ENCODE measurements at regions not wholly inside any gene's neighbourhood (a gene's known extent, or its start where the extent isn't known, plus 50 kb on each side); places are given as distances from the start of the nearest gene placed in this dataset.

DNA sequence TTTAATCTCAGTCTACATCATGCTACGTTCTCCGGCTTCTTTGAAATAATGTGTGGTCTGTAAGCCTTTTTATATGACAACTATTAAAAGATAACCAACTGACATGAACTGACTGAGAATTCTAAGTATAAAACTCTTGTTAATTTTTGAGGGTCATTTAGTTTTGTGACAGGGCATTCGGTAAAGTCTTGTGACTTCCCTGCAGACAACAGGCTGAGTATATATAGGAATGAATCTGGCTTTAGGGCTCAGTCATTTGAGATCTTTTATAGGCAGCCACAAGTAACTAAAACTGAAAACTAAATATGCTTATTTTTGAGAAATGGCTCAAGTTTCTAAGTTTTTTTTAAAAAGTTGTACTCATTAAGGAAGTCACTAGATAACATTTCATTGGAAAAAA is 62.5 kb upstream of the SCIN start:
- 79 to 87% (median 83%) methylated on average over 3 of the region's 3 CpGs for WGBS, 3 donors
- TF ChIP-seq, protein P1, sequence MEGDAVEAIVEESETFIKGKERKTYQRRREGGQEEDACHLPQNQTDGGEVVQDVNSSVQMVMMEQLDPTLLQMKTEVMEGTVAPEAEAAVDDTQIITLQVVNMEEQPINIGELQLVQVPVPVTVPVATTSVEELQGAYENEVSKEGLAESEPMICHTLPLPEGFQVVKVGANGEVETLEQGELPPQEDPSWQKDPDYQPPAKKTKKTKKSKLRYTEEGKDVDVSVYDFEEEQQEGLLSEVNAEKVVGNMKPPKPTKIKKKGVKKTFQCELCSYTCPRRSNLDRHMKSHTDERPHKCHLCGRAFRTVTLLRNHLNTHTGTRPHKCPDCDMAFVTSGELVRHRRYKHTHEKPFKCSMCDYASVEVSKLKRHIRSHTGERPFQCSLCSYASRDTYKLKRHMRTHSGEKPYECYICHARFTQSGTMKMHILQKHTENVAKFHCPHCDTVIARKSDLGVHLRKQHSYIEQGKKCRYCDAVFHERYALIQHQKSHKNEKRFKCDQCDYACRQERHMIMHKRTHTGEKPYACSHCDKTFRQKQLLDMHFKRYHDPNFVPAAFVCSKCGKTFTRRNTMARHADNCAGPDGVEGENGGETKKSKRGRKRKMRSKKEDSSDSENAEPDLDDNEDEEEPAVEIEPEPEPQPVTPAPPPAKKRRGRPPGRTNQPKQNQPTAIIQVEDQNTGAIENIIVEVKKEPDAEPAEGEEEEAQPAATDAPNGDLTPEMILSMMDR (IDR thresholded peaks at IDR 0.05): no peak
- Histone ChIP-seq H3K36me3 (ENCODE audit: insufficient read depth in 1 of 2, low read depth in 1 of 2) (no peaks in the 10 kb centered on the region), H3K27ac (no peak overlapping the region), H3K4me1 (no peaks in the 10 kb centered on the region), H3K4me3 (no peak overlapping the region), H3K27me3 (ENCODE audit: insufficient read depth in 3 of 3, low read length in 2 of 3) (no peaks in the 10 kb centered on the region), H3K9me3 (no peaks in the 10 kb centered on the region)
- ATAC-seq (no peak), DNase-seq (no peak)
- intact Hi-C loops (cut with DNase I): no loop called here

DNA sequence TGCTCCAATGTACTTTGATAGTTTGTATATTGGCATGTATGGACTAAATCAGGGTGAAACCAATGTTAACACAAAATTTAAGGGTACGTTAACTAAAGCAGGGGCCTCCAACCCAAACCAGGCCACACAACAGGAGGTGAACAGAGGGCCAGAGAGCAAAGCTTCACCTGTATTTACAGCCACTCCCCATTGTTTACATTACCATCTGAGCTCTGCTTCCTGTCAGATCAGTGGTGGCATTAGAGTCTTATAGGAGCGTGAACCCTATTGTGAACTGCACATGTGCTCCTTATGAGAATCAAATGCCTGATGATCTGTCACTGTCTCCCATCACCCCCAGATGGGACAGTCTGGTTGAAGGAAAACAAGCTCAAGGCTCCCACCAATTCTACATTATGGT is 62.0 kb upstream of the SCIN start:
- intact Hi-C loops (cut with DNase I): no loop called here
- WGBS, 3 donors: 82 to 92% (median 86%) methylated on average over 2 of the region's 2 CpGs
- Histone ChIP-seq H3K27ac (no peak overlapping the region), H3K4me3 (no peak overlapping the region), H3K27me3 (ENCODE audit: insufficient read depth in 3 of 3, low read length in 2 of 3) (no peaks in the 10 kb centered on the region), H3K4me1 (no peaks in the 10 kb centered on the region), H3K9me3 (no peaks in the 10 kb centered on the region), H3K36me3 (ENCODE audit: insufficient read depth in 1 of 2, low read depth in 1 of 2) (no peaks in the 10 kb centered on the region)
- ATAC-seq: no peak
- DNase-seq: no peak
- TF ChIP-seq, protein P1 (IDR thresholded peaks at IDR 0.05): no peak

DNA sequence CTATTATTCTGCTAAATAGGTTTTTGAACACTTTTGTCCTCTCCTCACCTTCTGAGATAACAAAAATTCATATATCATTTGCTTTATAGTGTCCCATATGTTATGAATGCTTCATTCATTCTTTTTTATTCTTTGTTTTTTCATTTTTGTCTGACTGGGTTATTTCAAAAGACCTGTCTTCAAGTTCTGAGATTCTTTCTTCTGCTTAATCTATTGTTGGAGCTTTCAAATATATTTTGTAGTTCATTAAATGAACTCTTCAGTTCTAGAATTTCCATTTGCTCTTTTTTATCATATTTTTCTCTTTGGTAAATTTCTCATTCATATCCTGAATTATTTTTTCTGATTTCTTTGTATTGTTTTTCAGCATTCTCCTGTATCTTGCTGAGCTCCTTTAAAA is 53.1 kb upstream of the SCIN start:
- Histone ChIP-seq H3K27me3 (ENCODE audit: insufficient read depth in 3 of 3, low read length in 2 of 3) (no peaks in the 10 kb centered on the region), H3K9me3 (no peaks in the 10 kb centered on the region), H3K36me3 (ENCODE audit: insufficient read depth in 1 of 2, low read depth in 1 of 2) (no peaks in the 10 kb centered on the region), H3K27ac (no peak overlapping the region), H3K4me3 (no peak overlapping the region), H3K4me1 (no peaks in the 10 kb centered on the region)
- intact Hi-C loops (cut with DNase I): no loop called here
- TF ChIP-seq, protein P1 (IDR thresholded peaks at IDR 0.05): no peak
- ATAC-seq (no peak), DNase-seq (no peak)

DNA sequence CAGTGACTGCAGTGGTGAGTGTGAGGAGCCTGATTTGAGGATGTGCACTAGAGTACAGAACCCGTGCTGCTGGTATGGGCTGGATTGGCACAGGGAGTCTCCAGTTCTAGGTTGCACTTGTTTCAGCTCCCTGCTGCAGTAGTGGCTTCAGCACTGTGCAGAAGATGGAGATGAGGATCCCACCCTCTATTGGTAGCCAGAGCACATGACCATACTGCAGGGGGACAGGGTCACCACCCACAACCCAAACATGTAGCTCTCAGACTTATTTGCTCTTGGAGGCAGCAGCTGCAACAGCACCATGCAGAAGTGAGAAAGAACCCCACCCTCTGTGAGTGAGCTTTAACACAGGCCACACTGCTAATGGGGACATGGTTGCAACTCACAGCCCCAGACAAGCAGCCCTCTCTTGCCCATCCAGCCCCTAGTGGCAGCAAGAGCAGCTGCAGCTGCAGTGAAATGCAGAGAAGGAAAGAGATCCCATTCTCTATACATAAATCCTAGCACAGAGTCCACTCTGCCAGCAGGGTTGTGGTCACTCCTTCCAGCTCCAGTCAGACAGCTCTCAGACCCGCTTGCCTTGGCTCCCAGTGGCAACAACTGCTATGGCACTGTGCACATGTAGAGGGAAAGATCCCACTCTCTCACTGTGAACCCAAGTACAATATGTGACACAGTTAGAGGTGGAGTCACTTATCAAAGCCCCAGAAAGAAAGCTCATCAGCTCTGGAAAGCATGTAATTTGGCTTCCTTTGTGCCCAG is 51.4 kb upstream of the SCIN start:
- Histone ChIP-seq H3K4me3 (no peak overlapping the region), H3K36me3 (ENCODE audit: insufficient read depth in 1 of 2, low read depth in 1 of 2) (no peaks in the 10 kb centered on the region), H3K27me3 (ENCODE audit: insufficient read depth in 3 of 3, low read length in 2 of 3) (no peaks in the 10 kb centered on the region), H3K9me3 (no peaks in the 10 kb centered on the region), H3K27ac (no peak overlapping the region), H3K4me1 (no peaks in the 10 kb centered on the region)
- WGBS, 3 donors: 74 to 89% (median 81%) methylated on average over 2 of the region's 2 CpGs
- ATAC-seq (no peak), DNase-seq (no peak)
- intact Hi-C loops (cut with DNase I): no loop called here
- TF ChIP-seq, protein P1 (IDR thresholded peaks at IDR 0.05): no peak

DNA sequence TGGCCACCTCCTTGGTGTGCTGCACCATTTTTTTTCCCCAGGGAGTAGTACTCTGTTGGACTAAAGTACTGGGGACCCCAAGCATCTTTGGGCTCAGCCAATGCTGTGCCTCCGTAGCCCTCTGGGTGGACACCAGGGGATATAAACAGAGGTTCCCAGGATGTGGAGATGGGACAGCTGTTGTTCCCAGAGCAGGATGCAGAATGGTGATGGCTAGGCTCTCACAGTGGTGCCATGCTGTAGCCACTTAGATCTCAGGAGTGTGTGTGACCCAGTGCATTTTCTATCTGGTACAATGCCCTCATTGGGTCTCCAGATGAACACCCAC is 50.9 kb upstream of the SCIN start:
- DNase-seq (no peak), ATAC-seq (no peak)
- no peaks in the 10 kb centered on the region for H3K36me3 ChIP-seq (ENCODE audit: insufficient read depth in 1 of 2, low read depth in 1 of 2)
- no peak overlapping the region for H3K27ac ChIP-seq
- WGBS, 3 donors: 0 to 37% (median 37%) methylated on average over 1 of the region's 1 CpG
- no peaks in the 10 kb centered on the region for H3K27me3 ChIP-seq (ENCODE audit: insufficient read depth in 3 of 3, low read length in 2 of 3)
- H3K9me3 ChIP-seq: no peaks in the 10 kb centered on the region
- no peak overlapping the region for H3K4me3 ChIP-seq
- TF ChIP-seq, protein P1 (IDR thresholded peaks at IDR 0.05): no peak
- H3K4me1 ChIP-seq: no peaks in the 10 kb centered on the region
- intact Hi-C loops (cut with DNase I): loop anchor here (5.0 to 10.0 kb wide), 2 partner anchors 103 to 745 kb away; no protein-coding TSS in a partner anchor

Data from psoas muscle (tissue), 7 donors.